OCI-LY7 (cell line): ENCODE measurements at regions not wholly inside any gene's neighbourhood (a gene's known extent, or its start where the extent isn't known, plus 50 kb on each side); places are given as distances from the start of the nearest gene placed in this dataset.

Experiments
- EZH2phosphoT487 ChIP-seq: fragments of 200-600 bp; sonication (generic); IDR thresholded peaks from 2 replicates; pipeline ENCODE4 v1.6.1; 2018; ENCODE audit warnings: low read depth, borderline replicate concordance, mild to moderate bottlenecking, mixed run types, antibody characterized with exemption, low read length, moderate library complexity, mixed read lengths
- TF ChIP-seq, protein P1 (sequence below): fragments of 200-600 bp; sonication (generic); conservative IDR thresholded peaks from 2 replicates; pipeline ENCODE4 v1.5.1; 2014; ENCODE audit warnings: mild to moderate bottlenecking, antibody characterized with exemption, low read length, moderate library complexity, mixed read lengths

DNA sequence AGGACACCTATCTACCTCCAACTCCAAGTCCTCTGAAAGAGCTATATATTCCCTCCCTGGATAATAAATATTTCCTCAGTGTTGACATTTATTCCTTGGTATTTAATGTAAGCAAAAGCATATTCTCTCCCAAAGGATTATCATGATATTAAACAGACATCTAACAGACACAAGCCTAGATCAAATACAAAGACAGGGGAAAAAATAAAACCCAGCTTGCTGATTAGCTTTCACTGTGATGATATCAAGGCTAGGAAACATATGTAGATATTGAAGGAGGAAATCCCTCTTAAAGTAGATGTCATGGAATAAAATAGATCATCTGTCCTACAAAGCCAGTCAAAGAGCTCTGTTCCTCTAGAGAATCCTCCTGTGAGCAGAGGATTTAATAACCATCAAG lies 95.2 kb downstream of the CRPPA start:
- TF ChIP-seq, protein P1, sequence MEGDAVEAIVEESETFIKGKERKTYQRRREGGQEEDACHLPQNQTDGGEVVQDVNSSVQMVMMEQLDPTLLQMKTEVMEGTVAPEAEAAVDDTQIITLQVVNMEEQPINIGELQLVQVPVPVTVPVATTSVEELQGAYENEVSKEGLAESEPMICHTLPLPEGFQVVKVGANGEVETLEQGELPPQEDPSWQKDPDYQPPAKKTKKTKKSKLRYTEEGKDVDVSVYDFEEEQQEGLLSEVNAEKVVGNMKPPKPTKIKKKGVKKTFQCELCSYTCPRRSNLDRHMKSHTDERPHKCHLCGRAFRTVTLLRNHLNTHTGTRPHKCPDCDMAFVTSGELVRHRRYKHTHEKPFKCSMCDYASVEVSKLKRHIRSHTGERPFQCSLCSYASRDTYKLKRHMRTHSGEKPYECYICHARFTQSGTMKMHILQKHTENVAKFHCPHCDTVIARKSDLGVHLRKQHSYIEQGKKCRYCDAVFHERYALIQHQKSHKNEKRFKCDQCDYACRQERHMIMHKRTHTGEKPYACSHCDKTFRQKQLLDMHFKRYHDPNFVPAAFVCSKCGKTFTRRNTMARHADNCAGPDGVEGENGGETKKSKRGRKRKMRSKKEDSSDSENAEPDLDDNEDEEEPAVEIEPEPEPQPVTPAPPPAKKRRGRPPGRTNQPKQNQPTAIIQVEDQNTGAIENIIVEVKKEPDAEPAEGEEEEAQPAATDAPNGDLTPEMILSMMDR, result no peak
- TF ChIP-seq EZH2phosphoT487, result no peak
